HepG2 (cell line): ENCODE measurements at regions not wholly inside any gene's neighbourhood (a gene's known extent, or its start where the extent isn't known, plus 50 kb on each side); places are given as distances from the start of the nearest gene placed in this dataset.

ENCODE experiments used
- ARNT2 ChIP-seq: sonication (generic); formaldehyde crosslinking; IDR thresholded peaks from 2 replicates; pipeline ENCODE4 v1.8.0; 2022; ENCODE audit warnings: mild to moderate bottlenecking, low read depth, missing genetic modification reagents, moderate library complexity
- CAMTA2 ChIP-seq: sonication (generic); formaldehyde crosslinking; IDR thresholded peaks from 2 replicates; pipeline ENCODE4 v1.4.0; 2020; ENCODE audit warnings: mild to moderate bottlenecking, missing genetic modification reagents, borderline replicate concordance
- HMG20A ChIP-seq: IDR thresholded peaks from 2 replicates; pipeline ENCODE4 v1.6.1; 2016; ENCODE audit warnings: borderline replicate concordance
- MATR3 ChIP-seq: sonication (generic); formaldehyde crosslinking; IDR thresholded peaks from 2 replicates; pipeline ENCODE4 v1.4.0; 2020; ENCODE audit warnings: missing genetic modification reagents
- MLLT10 ChIP-seq: sonication (generic); formaldehyde crosslinking; IDR thresholded peaks from 2 replicates; pipeline ENCODE4 v1.4.0; 2020; ENCODE audit warnings: missing genetic modification reagents
- NFKBIZ ChIP-seq: IDR thresholded peaks from 2 replicates; pipeline ENCODE4 v1.6.1; 2018; ENCODE audit warnings: missing genetic modification reagents, missing compliant biosample characterization
- PAF1 ChIP-seq: IDR thresholded peaks from 2 replicates; pipeline ENCODE4 v1.6.1; 2016; ENCODE audit warnings: missing genetic modification reagents, missing compliant biosample characterization
- SMARCE1 ChIP-seq: fragments of 450-650 bp; IDR thresholded peaks from 2 replicates; pipeline ENCODE4 v1.6.1; 2017; ENCODE audit warnings: borderline replicate concordance
- TP53 ChIP-seq: sonication (generic); formaldehyde crosslinking; conservative IDR thresholded peaks from 2 replicates; pipeline ENCODE4 v1.4.0; 2020; ENCODE audit warnings: missing genetic modification reagents
- YEATS2 ChIP-seq: sonication (generic); formaldehyde crosslinking; IDR thresholded peaks from 2 replicates; pipeline ENCODE4 v1.4.0; 2020; ENCODE audit warnings: missing genetic modification reagents, borderline replicate concordance
- ZIK1 ChIP-seq: sonication (generic); formaldehyde crosslinking; IDR thresholded peaks from 2 replicates; pipeline ENCODE4 v1.5.0; 2020; ENCODE audit warnings: mild to moderate bottlenecking, low read depth, missing genetic modification reagents, borderline replicate concordance
- ZNF224 ChIP-seq: sonication (generic); formaldehyde crosslinking; IDR thresholded peaks from 2 replicates; pipeline ENCODE4 v1.5.0; 2020; ENCODE audit warnings: mild to moderate bottlenecking, missing genetic modification reagents
- ZNF547 ChIP-seq: sonication (generic); formaldehyde crosslinking; IDR thresholded peaks from 2 replicates; pipeline ENCODE4 v1.5.1; 2020; ENCODE audit warnings: mild to moderate bottlenecking, missing genetic modification reagents
- ZNF572 ChIP-seq: sonication (generic); formaldehyde crosslinking; IDR thresholded peaks from 2 replicates; pipeline ENCODE4 v1.5.1; 2020; ENCODE audit warnings: mild to moderate bottlenecking, missing genetic modification reagents
- ZNF7 ChIP-seq: IDR thresholded peaks from 2 replicates; pipeline ENCODE4 v1.6.1; 2016; ENCODE audit warnings: missing biosample characterization, missing genetic modification reagents
- ZNF878 ChIP-seq: sonication (generic); formaldehyde crosslinking; IDR thresholded peaks from 2 replicates; pipeline ENCODE4 v1.8.1; 2023; ENCODE audit warnings: mild to moderate bottlenecking, missing genetic modification reagents, moderate library complexity
- TF ChIP-seq, protein P1 (sequence below): sonication (generic); formaldehyde crosslinking; IDR thresholded peaks from 2 replicates; pipeline ENCODE4 v1.8.1; 2023; ENCODE audit warnings: mild to moderate bottlenecking, missing genetic modification reagents
- TF ChIP-seq, protein P2 (sequence below): sonication (generic); formaldehyde crosslinking; conservative IDR thresholded peaks from 2 replicates; pipeline ENCODE4 v1.8.0; 2022; ENCODE audit warnings: mild to moderate bottlenecking, moderate library complexity, missing genetic modification reagents
- TF ChIP-seq, protein P3 (sequence below): sonication (generic); formaldehyde crosslinking; IDR thresholded peaks from 2 replicates; pipeline ENCODE4 v1.8.1; 2022; ENCODE audit warnings: low read depth, mild to moderate bottlenecking, missing genetic modification reagents
- TF ChIP-seq, protein P4 (sequence below): IDR thresholded peaks from 2 replicates; pipeline ENCODE4 v1.6.1; 2016
- TF ChIP-seq, protein P5 (sequence below): sonication (generic); formaldehyde crosslinking; IDR thresholded peaks from 2 replicates; pipeline ENCODE4 v1.8.0; 2022; ENCODE audit warnings: low read depth, missing genetic modification reagents

DNA sequence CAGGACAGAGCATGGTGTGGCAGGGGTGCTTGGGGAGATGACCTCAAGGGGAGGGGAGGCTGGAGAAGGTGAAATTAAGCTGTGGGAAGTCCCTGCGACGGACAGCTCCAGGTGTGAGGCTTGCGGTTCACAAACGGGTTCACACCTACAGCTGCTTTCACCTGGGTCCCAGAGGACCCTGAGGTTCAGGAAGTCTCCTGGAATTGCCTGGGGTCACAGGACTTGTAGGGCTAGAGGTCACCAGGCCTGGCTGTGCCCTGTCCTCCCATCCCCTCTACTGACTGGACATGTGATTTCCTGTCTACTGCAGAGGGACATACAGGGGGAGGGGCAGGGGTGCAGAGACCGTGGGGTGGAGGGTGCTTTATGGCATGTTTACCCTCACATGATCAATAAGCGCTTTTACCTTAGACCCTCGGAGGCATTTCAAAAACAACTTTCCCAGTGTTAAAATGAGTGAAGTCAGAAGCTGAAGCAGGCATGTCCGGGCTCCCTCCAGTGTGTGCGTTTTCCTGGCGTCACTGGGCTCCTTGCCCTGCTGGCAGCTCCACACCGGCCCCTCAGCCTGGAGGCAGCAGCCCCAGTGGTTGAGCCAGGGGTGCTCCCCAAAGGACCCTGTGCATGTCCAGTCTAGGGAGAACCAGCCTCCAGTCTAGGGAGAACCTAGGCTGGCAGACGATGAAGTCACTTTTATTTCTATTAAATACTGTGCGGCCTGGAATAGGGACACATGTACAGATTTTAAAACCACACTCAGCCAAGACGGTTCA lies 66.6 kb upstream of the IGFBP3 start (continued):
- no peak for TF ChIP-seq ZNF224
- no peak for TF ChIP-seq CAMTA2 (CRISPR knock-in tag)
- TF ChIP-seq ZNF572 (CRISPR knock-in tag), result no peak
- peak; percentile 51; the same call in 1 of the 2 replicates for TF ChIP-seq HMG20A (CRISPR knock-in tag)
- no peak for TF ChIP-seq MATR3 (CRISPR knock-in tag)
- TF ChIP-seq SMARCE1, result no peak
- TF ChIP-seq, protein P1, sequence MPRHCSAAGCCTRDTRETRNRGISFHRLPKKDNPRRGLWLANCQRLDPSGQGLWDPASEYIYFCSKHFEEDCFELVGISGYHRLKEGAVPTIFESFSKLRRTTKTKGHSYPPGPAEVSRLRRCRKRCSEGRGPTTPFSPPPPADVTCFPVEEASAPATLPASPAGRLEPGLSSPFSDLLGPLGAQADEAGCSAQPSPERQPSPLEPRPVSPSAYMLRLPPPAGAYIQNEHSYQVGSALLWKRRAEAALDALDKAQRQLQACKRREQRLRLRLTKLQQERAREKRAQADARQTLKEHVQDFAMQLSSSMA (CRISPR knock-in tag), result no peak
- TF ChIP-seq ARNT2 (CRISPR knock-in tag), result no peak
- TF ChIP-seq TP53 (CRISPR knock-in tag), result no peak
- TF ChIP-seq, protein P2, sequence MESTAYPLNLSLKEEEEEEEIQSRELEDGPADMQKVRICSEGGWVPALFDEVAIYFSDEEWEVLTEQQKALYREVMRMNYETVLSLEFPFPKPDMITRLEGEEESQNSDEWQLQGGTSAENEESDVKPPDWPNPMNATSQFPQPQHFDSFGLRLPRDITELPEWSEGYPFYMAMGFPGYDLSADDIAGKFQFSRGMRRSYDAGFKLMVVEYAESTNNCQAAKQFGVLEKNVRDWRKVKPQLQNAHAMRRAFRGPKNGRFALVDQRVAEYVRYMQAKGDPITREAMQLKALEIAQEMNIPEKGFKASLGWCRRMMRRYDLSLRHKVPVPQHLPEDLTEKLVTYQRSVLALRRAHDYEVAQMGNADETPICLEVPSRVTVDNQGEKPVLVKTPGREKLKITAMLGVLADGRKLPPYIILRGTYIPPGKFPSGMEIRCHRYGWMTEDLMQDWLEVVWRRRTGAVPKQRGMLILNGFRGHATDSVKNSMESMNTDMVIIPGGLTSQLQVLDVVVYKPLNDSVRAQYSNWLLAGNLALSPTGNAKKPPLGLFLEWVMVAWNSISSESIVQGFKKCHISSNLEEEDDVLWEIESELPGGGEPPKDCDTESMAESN (CRISPR knock-in tag), result no peak
- TF ChIP-seq, protein P3, sequence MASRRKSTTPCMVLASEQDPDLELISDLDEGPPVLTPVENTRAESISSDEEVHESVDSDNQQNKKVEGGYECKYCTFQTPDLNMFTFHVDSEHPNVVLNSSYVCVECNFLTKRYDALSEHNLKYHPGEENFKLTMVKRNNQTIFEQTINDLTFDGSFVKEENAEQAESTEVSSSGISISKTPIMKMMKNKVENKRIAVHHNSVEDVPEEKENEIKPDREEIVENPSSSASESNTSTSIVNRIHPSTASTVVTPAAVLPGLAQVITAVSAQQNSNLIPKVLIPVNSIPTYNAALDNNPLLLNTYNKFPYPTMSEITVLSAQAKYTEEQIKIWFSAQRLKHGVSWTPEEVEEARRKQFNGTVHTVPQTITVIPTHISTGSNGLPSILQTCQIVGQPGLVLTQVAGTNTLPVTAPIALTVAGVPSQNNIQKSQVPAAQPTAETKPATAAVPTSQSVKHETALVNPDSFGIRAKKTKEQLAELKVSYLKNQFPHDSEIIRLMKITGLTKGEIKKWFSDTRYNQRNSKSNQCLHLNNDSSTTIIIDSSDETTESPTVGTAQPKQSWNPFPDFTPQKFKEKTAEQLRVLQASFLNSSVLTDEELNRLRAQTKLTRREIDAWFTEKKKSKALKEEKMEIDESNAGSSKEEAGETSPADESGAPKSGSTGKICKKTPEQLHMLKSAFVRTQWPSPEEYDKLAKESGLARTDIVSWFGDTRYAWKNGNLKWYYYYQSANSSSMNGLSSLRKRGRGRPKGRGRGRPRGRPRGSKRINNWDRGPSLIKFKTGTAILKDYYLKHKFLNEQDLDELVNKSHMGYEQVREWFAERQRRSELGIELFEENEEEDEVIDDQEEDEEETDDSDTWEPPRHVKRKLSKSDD (CRISPR knock-in tag), result no peak
- TF ChIP-seq ZNF878 (CRISPR knock-in tag), result 0 out of 2 replicates have a peak, but pooled peaks have one; percentile 57
- TF ChIP-seq, protein P4, sequence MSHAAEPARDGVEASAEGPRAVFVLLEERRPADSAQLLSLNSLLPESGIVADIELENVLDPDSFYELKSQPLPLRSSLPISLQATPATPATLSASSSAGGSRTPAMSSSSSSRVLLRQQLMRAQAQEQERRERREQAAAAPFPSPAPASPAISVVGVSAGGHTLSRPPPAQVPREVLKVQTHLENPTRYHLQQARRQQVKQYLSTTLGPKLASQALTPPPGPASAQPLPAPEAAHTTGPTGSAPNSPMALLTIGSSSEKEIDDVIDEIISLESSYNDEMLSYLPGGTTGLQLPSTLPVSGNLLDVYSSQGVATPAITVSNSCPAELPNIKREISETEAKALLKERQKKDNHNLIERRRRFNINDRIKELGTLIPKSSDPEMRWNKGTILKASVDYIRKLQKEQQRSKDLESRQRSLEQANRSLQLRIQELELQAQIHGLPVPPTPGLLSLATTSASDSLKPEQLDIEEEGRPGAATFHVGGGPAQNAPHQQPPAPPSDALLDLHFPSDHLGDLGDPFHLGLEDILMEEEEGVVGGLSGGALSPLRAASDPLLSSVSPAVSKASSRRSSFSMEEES (CRISPR knock-in tag), result peak; percentile 94
- TF ChIP-seq ZNF7 (CRISPR knock-in tag), result no peak
- no peak for TF ChIP-seq ZNF547
- TF ChIP-seq ZIK1 (CRISPR knock-in tag), result no peak
- TF ChIP-seq NFKBIZ (CRISPR knock-in tag), result 0 out of 2 replicates have a peak, but pooled peaks have one; percentile 60
- no peak for TF ChIP-seq YEATS2
- no peak for TF ChIP-seq MLLT10
- no peak for TF ChIP-seq PAF1 (CRISPR knock-in tag)
- TF ChIP-seq, protein P5, sequence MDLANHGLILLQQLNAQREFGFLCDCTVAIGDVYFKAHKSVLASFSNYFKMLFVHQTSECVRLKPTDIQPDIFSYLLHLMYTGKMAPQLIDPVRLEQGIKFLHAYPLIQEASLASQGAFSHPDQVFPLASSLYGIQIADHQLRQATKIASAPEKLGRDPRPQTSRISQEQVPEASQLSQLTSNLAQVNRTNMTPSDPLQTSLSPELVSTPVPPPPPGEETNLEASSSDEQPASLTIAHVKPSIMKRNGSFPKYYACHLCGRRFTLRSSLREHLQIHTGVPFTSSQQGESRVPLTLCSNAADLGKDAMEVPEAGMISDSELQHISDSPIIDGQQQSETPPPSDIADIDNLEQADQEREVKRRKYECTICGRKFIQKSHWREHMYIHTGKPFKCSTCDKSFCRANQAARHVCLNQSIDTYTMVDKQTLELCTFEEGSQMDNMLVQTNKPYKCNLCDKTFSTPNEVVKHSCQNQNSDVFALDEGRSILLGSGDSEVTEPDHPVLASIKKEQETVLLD, result no peak
